HPDE6-E6E7 (cell line): ENCODE measurements at regions not wholly inside any gene's neighbourhood (a gene's known extent, or its start where the extent isn't known, plus 50 kb on each side); places are given as distances from the start of the nearest gene placed in this dataset.
"Not testable (repeated sequence)": the region's sequence is repeated elsewhere in the genome, so short reads cannot be mapped to it uniquely, and the experiment has no call there.

ENCODE experiments used
- DNase-seq: peaks from one replicate; pipeline ENCODE4 v3.0.0; 2011; ENCODE audit warnings: missing footprints; ENCODE audit errors: extremely low spot score

DNA sequence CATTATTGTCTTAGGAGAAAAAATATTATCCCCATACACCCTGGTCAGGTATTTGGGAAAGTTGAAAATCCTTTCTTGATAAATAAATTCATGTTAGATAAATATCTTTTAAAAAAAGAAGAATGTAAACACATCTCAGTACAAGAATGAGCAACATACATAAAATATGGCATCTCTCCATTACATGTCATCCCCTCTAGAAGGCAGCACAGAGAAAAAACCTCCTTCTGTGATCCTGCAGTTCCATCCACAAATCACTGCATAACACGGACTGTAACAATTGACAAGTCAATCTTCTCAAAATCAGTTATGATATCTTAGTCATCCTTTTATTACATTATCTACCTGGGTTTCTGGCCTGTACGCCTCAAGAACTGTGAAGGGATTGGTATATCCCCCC, 683.9 kb upstream of the KLHL1 start:
- no peak for DNase-seq

DNA sequence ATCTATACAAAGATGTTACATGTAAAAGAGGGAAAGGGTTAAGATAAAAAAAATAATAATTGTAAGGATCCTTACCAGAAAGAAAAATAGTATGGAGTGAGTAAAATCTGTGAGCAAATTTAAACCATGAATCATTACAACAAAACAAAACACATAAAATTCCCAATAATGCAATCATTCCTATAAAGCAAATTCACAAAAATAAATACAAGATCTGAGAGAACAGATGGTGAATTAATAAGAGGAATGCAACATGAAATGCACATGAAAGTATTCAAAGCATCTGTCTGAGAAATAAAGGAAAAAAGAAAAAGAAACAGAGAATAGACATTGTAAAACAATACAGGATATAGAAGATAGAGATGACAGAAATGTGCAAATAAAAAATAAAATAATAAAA, 681.5 kb upstream of the KLHL1 start:
- no peak for DNase-seq

- DNase-seq, result no peak
These were observed 679.8 kb upstream of the KLHL1 start for GRCh38 chr13:70788074-70788473.

- no peak for DNase-seq
These were observed 676.1 kb upstream of the KLHL1 start for GRCh38 chr13:70784207-70784989.

- no peak for DNase-seq
These were observed 661.6 kb upstream of the KLHL1 start for GRCh38 chr13:70769817-70770216.

DNA sequence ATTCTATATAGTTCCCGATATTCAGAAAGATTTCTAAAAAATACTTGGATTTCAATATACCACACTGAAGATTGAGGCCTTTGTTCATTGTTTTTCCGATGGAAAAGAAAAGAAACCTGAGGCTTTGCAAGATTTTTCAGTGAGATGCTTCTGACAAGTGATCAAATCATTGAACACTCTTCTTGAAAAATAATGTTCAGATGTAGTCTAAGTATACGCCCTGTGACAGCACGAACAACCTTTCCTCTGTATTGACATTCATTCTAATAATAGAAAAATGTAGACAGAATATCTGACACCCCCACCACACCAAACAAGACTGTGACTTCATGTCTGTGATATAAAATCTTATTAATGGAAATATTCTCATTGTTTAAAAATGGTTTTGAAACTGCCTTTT, 650.7 kb upstream of the KLHL1 start:
- DNase-seq, result no peak

DNA sequence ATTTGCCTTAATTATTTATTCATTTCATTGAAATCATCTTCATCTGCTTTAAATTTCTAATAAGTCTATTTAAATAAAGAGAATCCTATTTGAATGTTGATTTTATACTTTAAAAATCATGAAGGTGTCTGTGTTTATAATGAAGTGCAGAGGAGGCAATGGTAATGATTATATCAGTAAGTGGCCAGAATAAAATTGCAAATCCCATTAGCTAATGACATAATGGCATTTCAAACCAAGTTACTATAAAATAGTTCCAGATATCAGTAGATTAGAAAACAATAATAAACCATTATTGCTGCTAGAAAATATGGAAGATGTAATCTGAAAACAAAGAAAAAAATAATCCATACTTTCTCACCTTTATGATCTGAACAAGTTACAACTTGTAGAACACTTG, 647.8 kb upstream of the KLHL1 start:
- no peak for DNase-seq

GRCh38 chr13:70755456-70755855, 647.2 kb upstream of the KLHL1 start:
- DNase-seq, result no peak

- DNase-seq, result no peak
These were observed 639.0 kb upstream of the KLHL1 start for GRCh38 chr13:70747262-70747661.

DNA sequence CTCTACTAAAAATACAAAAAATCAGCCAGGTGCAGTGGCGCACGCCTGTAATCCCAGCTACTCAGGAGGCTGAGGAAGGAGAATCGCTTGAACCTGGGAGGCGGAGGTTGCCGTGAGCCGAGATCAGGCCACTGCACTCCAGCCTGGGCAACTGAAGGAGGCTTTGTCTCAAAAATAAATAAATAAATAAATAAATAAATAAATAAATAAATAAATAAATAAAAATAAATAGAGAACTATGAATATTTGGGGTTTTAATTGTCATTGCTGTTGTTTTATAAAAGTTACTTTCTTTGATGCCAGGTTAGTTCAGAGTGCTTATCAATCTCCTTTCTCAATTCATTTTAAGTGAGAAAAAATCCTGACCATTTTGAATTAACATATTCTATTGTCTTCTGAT, 638.2 kb upstream of the KLHL1 start:
- DNase-seq, result not testable (repeated sequence)

DNA sequence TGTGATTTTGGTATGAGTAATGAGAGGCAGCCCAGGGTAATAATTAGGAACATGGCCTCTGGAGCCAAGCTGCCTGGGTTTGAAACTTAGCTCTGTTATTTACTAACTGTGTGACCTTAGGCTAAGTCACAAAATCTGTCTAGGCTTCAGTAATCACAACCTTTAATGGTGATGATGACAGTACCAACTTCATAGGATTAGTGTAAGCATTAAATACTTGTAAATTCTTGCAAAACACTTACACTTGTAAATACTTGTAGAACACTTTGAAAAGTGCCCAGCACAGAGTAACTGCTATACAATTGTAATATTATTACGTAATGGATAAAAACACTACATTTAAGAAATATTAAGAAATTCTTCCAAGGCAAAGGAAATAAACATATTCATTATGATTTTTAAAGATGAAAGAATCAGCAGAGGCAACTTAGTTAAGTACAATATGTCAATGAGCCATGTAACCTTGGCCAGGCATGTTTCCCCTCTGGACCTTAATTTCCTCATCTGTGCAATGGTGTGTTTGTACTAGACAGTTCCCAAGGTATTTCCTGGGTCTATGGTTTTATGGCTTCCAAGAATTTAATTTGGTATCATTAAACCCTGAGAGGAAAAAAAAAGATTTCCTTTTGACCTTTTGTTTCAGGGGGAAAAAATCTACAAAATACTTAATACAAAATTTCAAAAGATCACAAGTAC, 628.5 kb upstream of the KLHL1 start:
- no peak for DNase-seq

DNA sequence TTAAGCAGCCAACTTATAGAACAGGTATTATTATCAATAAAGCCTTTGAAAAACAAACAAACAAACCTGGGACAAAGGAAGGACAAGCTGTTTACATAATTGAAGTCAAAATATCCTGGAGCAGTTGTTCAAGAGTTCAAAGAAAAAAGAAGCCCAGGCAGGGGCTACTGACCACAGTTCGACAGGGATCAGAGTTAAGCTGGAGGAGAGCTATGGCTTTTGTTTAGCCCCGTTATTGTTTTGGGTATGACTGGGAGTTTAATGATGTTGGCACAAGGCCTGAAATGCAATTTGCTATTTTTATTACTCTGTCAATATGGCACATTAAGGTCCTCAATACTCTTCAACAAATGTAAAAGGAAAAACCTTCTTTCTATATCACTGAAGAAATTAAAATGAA, 624.4 kb upstream of the KLHL1 start:
- no peak for DNase-seq

GRCh38 chr13:70729369-70729768, 621.1 kb upstream of the KLHL1 start:
- DNase-seq, result no peak

DNA sequence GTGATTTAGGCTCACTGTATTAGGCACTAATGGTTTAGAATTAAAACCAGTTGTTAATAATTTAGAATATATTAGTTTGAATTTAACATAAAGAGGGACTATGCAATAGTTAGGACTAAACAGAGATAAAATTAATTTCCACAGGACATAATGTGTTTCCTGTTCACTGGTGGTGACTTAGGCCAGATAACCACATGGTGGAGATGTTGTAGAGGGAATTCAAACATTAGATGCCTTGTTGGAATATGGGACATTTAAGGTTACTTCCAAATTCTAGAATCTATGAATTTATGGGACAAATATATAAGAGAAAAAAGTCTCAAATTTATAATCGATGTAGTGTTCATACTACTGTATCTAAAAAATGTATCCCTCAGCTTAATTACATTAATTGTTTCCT, 615.5 kb upstream of the KLHL1 start:
- DNase-seq, result peak; percentile 3

GRCh38 chr13:70720386-70720785, 612.1 kb upstream of the KLHL1 start:
- no peak for DNase-seq

GRCh38 chr13:70714993-70715392, 606.7 kb upstream of the KLHL1 start:
- no peak for DNase-seq

- no peak for DNase-seq
These were observed 600.5 kb upstream of the KLHL1 start for GRCh38 chr13:70708775-70709174.

- no peak for DNase-seq
These were observed 595.5 kb upstream of the KLHL1 start for GRCh38 chr13:70703755-70704154.

DNA sequence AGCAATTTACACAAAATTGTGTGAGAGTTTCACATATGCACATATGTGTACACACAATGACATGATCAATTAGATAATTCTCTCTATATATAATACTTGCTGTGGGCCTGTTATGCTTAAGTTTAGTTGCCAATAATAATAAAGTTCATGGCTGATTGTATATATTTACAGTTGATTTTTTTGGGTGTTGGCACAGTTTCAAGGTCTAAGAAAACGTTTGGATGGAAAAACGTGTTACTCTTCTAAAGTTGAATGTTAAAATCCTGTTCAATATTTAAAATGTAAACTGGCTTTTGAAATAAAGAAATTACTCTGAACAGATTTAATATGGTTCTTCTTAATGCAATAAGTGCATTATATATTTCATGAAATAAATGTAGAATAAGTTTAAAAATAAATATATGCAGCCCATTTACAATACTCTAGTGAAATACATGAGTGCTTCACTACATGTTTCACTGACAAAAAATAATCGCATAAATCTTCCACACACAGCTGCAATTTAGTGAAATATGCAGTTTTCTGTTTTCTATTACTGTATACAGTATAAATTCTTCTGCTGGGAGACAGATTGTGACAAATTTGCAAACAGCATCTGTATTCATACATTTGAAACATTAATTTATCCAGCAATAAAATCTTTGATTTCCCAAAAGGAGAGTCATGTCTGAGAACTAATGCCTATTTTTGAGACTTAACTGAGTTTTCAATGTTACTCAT, 586.9 kb upstream of the KLHL1 start:
- DNase-seq, result no peak

DNA sequence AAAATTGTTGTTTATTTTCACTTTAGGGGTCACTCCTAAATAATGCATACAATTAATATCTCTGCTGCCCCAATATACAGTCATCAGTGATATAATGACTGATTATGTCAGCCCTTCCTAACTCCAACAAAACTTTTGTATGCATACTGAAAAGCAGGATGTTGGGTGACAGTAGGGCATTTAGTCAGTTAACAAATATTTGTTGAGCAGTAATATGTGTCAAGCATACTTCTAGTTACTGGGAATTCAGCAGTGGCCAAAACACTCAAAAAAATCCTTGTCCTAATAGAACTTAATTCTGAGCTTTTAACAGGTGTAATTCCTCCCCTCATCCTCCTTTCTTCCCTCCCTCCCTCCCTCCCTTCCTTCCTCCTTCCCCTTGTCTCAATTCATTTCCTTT, 560.7 kb upstream of the KLHL1 start:
- DNase-seq, result peak; percentile 1

- DNase-seq, result peak; percentile 53
These were observed 560.0 kb upstream of the KLHL1 start for GRCh38 chr13:70668293-70668692.

DNA sequence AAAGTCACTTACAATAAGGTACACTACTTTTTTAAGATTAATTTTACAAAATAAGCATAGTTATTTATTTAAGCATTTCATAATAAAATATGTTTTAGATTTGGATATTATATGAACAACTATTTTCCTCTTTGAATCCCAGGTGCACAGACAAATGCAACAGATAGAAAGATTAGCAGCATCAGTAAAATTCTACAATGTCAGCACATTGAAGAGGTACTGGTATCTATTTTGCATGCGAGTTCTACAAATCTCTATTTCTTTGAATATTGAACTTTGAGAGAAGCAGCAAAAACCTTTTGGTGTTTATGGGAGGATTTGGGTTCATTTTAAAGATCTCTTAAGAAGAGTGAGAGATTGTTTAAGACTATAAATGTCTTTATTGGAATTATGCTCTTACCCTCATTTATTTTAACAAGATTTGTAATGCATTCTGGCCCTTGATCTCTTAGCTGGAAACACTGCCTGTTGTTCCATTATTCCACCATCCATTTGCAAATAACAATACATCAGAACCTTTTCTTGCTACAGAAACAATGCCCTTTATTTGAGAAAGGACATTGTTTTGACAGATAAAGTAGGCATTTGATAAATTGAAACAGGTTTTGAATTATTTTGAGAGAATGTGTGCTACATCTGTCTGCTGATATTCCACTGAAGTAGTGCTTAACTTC, 558.8 kb upstream of the KLHL1 start:
- no peak for DNase-seq
